ENCODE measurements at regions not wholly inside any gene's neighbourhood (a gene's known extent, or its start where the extent isn't known, plus 50 kb on each side); places are given as distances from the start of the nearest gene placed in this dataset.

DNA sequence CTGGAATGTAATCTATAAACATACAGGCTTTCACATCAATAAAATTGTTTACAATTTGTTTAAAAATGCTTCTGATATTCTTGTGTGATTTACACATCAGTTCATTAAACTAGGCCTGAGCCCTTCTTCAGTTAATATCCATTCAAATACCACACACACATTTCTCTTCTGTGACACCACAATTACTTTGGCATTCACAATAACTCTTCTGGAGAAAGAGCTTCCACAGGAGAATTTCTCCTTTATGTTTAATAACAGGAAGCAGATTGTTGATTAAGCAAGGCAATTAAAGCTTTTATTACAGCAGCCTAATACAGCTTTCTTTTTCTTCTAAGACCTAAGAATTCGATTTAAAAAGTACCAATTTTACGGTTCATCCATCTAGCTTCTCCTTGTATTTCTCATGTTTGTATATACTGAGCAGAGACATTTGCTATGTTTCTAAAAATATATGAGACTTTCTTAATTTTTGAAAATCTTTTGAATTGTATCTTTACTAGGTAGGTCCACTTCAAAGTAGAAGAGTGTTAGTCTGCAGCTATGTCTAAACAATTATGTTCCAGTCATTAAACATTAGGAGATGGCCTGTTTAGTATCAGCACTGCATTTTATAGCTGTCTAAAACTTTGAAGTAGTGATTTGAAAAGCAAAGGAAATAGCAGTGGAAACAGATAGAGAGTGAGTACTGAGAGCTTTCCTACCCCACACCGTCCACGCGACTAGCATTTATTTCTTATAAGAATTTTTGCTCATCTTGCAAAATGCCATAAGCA, 511.1 kb upstream of the UBE2E2 start:
- Histone ChIP-seq H3K79me2 (ENCODE audit: insufficient read depth, low read length) (no peaks in the 10 kb centered on the region), H3K4me3 (replicated peaks in 1 of 3; ENCODE audit: insufficient read depth in 1 of 3, low read depth in 2 of 3, low read length in 3 of 3) (no peak overlapping the region), H3K4me2 (ENCODE audit: low read depth, low read length) (no peak overlapping the region), H3K27me3 (ENCODE audit: control insufficient read depth in 1 of 2, insufficient read depth in 2 of 2, low read length in 2 of 2) (no peaks in the 10 kb centered on the region), H3K36me3 (replicated peaks in 1 of 2; ENCODE audit: control insufficient read depth in 1 of 2, insufficient read depth in 2 of 2, low read length in 2 of 2) (no peaks in the 10 kb centered on the region), H4K20me1 (ENCODE audit: insufficient read depth, low read length) (no peaks in the 10 kb centered on the region), H3K4me1 (ENCODE audit: insufficient read depth, low read length) (no peaks in the 10 kb centered on the region), H3K9me3 (ENCODE audit: low read length) (peaks cover 11% of the 10 kb centered on the region; the same call in 1 of the 2 replicates), H2AFZ (ENCODE audit: low read length) (no peak overlapping the region), H3K9ac (ENCODE audit: insufficient read depth, low read depth, low read length) (no peak overlapping the region), H3K27ac (ENCODE audit: extremely low read length, insufficient read depth, low read length) (no peak overlapping the region)
- CTCF ChIA-PET (ENCODE audit: low intra/inter-chr PET ratio, low total read pairs): no interaction called here
- WGBS (ENCODE audit: low lambda C conversion rate): 35% methylated on average over 5 of the region's 5 CpGs
- FAIRE-seq (no peak), DNase-seq (ENCODE audit: low spot score) (no peak), ATAC-seq (no peak)
- POLR2A ChIA-PET: no interaction called here
- TF ChIP-seq ATF5 (CRISPR knock-in tag; IDR thresholded peaks at IDR 0.05; ENCODE audit: low read depth) (no peak), TARDBP (CRISPR knock-in tag; IDR thresholded peaks at IDR 0.05) (no peak), HHEX (CRISPR knock-in tag; IDR thresholded peaks at IDR 0.05) (no peak), ATRX (CRISPR knock-in tag; IDR thresholded peaks at IDR 0.05; ENCODE audit: borderline replicate concordance) (no peak), POLR2AphosphoS5 (IDR thresholded peaks at IDR 0.05; ENCODE audit: low read depth, low read length) (no peak), GLI4 (CRISPR knock-in tag; IDR thresholded peaks at IDR 0.05; ENCODE audit: borderline replicate concordance) (no peak), ZBTB49 (CRISPR knock-in tag; IDR thresholded peaks at IDR 0.05; ENCODE audit: borderline replicate concordance) (no peak), ZNF883 (CRISPR knock-in tag; IDR thresholded peaks at IDR 0.05; ENCODE audit: not compliant biosample characterization) (no peak), ELF4 (CRISPR knock-in tag; IDR thresholded peaks at IDR 0.05; ENCODE audit: borderline replicate concordance) (no peak), SNRNP70 (IDR thresholded peaks at IDR 0.05; ENCODE audit: low read depth, low read length) (no peak)
- intact Hi-C loops (cut with micrococcal nuclease; ENCODE audit: unreplicated experiment): no loop called here
- in situ Hi-C loops (cut with HindIII; ENCODE audit: extremely low pct_ligation_motif_present, low pct_unique_long_range_greater_than_20kb): no loop called here
- no TSS peak for BruUV-seq (replicated peaks)

Measured in HepG2 (cell line).